ENCODE measurements at regions not wholly inside any gene's neighbourhood (a gene's known extent, or its start where the extent isn't known, plus 50 kb on each side); places are given as distances from the start of the nearest gene placed in this dataset.
"Not testable (repeated sequence)": the region's sequence is repeated elsewhere in the genome, so short reads cannot be mapped to it uniquely, and the experiment has no call there.

- Histone ChIP-seq H3K9ac (ENCODE audit: low read depth in 1 of 3, low read length in 3 of 3) (no peak overlapping the region), H3K27me3 (ENCODE audit: control insufficient read depth in 3 of 3, insufficient read depth in 3 of 3, low read length in 3 of 3) (no peaks in the 10 kb centered on the region), H3K27ac (ENCODE audit: low read depth, low read length) (no peak overlapping the region), H3K9me3 (ENCODE audit: control insufficient read depth in 3 of 3, low read length in 3 of 3) (no peaks in the 10 kb centered on the region), H3K4me3 (ENCODE audit: low read length in 3 of 3) (no peak overlapping the region), H3K36me3 (ENCODE audit: control insufficient read depth in 3 of 3, insufficient read depth in 3 of 3, low read length in 3 of 3) (no peaks in the 10 kb centered on the region), H3K4me1 (ENCODE audit: control insufficient read depth in 3 of 3, insufficient read depth in 3 of 3, low read length in 3 of 3) (no peaks in the 10 kb centered on the region)
These were observed 833.5 kb upstream of the IGFBP7 start for GRCh38 chr4:57943682-57944081.

GRCh38 chr4:57937326-57937725, 827.1 kb upstream of the IGFBP7 start:
- not testable (repeated sequence) for H3K9me3 ChIP-seq (ENCODE audit: control insufficient read depth in 3 of 3, low read length in 3 of 3); H3K4me1 ChIP-seq (ENCODE audit: control insufficient read depth in 3 of 3, insufficient read depth in 3 of 3, low read length in 3 of 3); H3K27me3 ChIP-seq (ENCODE audit: control insufficient read depth in 3 of 3, insufficient read depth in 3 of 3, low read length in 3 of 3); H3K36me3 ChIP-seq (ENCODE audit: control insufficient read depth in 3 of 3, insufficient read depth in 3 of 3, low read length in 3 of 3); H3K27ac ChIP-seq (ENCODE audit: low read depth, low read length); H3K9ac ChIP-seq (ENCODE audit: low read depth in 1 of 3, low read length in 3 of 3); H3K4me3 ChIP-seq (ENCODE audit: low read length in 3 of 3)

GRCh38 chr4:57926311-57926710, 816.1 kb upstream of the IGFBP7 start:
- Histone ChIP-seq H3K27ac (ENCODE audit: low read depth, low read length) (no peak overlapping the region), H3K9ac (ENCODE audit: low read depth in 1 of 3, low read length in 3 of 3) (no peak overlapping the region), H3K4me3 (ENCODE audit: low read length in 3 of 3) (no peak overlapping the region), H3K4me1 (ENCODE audit: control insufficient read depth in 3 of 3, insufficient read depth in 3 of 3, low read length in 3 of 3) (no peaks in the 10 kb centered on the region), H3K9me3 (ENCODE audit: control insufficient read depth in 3 of 3, low read length in 3 of 3) (no peaks in the 10 kb centered on the region), H3K36me3 (ENCODE audit: control insufficient read depth in 3 of 3, insufficient read depth in 3 of 3, low read length in 3 of 3) (no peaks in the 10 kb centered on the region), H3K27me3 (ENCODE audit: control insufficient read depth in 3 of 3, insufficient read depth in 3 of 3, low read length in 3 of 3) (no peaks in the 10 kb centered on the region)

GRCh38 chr4:57924951-57925350, 814.8 kb upstream of the IGFBP7 start:
- no peaks in the 10 kb centered on the region for H3K4me1 ChIP-seq (ENCODE audit: control insufficient read depth in 3 of 3, insufficient read depth in 3 of 3, low read length in 3 of 3)
- H3K27ac ChIP-seq (ENCODE audit: low read depth, low read length) = no peak overlapping the region
- no peaks in the 10 kb centered on the region for H3K27me3 ChIP-seq (ENCODE audit: control insufficient read depth in 3 of 3, insufficient read depth in 3 of 3, low read length in 3 of 3)
- no peak overlapping the region for H3K4me3 ChIP-seq (ENCODE audit: low read length in 3 of 3)
- H3K9ac ChIP-seq (ENCODE audit: low read depth in 1 of 3, low read length in 3 of 3) = no peak overlapping the region
- no peaks in the 10 kb centered on the region for H3K36me3 ChIP-seq (ENCODE audit: control insufficient read depth in 3 of 3, insufficient read depth in 3 of 3, low read length in 3 of 3)
- H3K9me3 ChIP-seq (ENCODE audit: control insufficient read depth in 3 of 3, low read length in 3 of 3) = no peaks in the 10 kb centered on the region

- H3K4me1 ChIP-seq (ENCODE audit: control insufficient read depth in 3 of 3, insufficient read depth in 3 of 3, low read length in 3 of 3) = no peaks in the 10 kb centered on the region
- no peak overlapping the region for H3K9ac ChIP-seq (ENCODE audit: low read depth in 1 of 3, low read length in 3 of 3)
- H3K4me3 ChIP-seq (ENCODE audit: low read length in 3 of 3) = no peak overlapping the region
- no peak overlapping the region for H3K27ac ChIP-seq (ENCODE audit: low read depth, low read length)
- no peaks in the 10 kb centered on the region for H3K27me3 ChIP-seq (ENCODE audit: control insufficient read depth in 3 of 3, insufficient read depth in 3 of 3, low read length in 3 of 3)
- no peaks in the 10 kb centered on the region for H3K9me3 ChIP-seq (ENCODE audit: control insufficient read depth in 3 of 3, low read length in 3 of 3)
- H3K36me3 ChIP-seq (ENCODE audit: control insufficient read depth in 3 of 3, insufficient read depth in 3 of 3, low read length in 3 of 3) = no peaks in the 10 kb centered on the region
These were observed 806.3 kb upstream of the IGFBP7 start for GRCh38 chr4:57916479-57916878.

GRCh38 chr4:57911203-57911602, 801.0 kb upstream of the IGFBP7 start:
- H3K4me3 ChIP-seq (ENCODE audit: low read length in 3 of 3) = no peak overlapping the region
- no peak overlapping the region for H3K9ac ChIP-seq (ENCODE audit: low read depth in 1 of 3, low read length in 3 of 3)
- no peaks in the 10 kb centered on the region for H3K4me1 ChIP-seq (ENCODE audit: control insufficient read depth in 3 of 3, insufficient read depth in 3 of 3, low read length in 3 of 3)
- no peak overlapping the region for H3K27ac ChIP-seq (ENCODE audit: low read depth, low read length)
- H3K9me3 ChIP-seq (ENCODE audit: control insufficient read depth in 3 of 3, low read length in 3 of 3) = no peaks in the 10 kb centered on the region
- no peaks in the 10 kb centered on the region for H3K27me3 ChIP-seq (ENCODE audit: control insufficient read depth in 3 of 3, insufficient read depth in 3 of 3, low read length in 3 of 3)
- H3K36me3 ChIP-seq (ENCODE audit: control insufficient read depth in 3 of 3, insufficient read depth in 3 of 3, low read length in 3 of 3) = no peaks in the 10 kb centered on the region

GRCh38 chr4:57910151-57910550, 800.0 kb upstream of the IGFBP7 start:
- Histone ChIP-seq H3K27me3 (ENCODE audit: control insufficient read depth in 3 of 3, insufficient read depth in 3 of 3, low read length in 3 of 3) (no peaks in the 10 kb centered on the region), H3K36me3 (ENCODE audit: control insufficient read depth in 3 of 3, insufficient read depth in 3 of 3, low read length in 3 of 3) (no peaks in the 10 kb centered on the region), H3K9me3 (ENCODE audit: control insufficient read depth in 3 of 3, low read length in 3 of 3) (no peaks in the 10 kb centered on the region), H3K4me1 (ENCODE audit: control insufficient read depth in 3 of 3, insufficient read depth in 3 of 3, low read length in 3 of 3) (no peaks in the 10 kb centered on the region), H3K27ac (ENCODE audit: low read depth, low read length) (no peak overlapping the region), H3K9ac (ENCODE audit: low read depth in 1 of 3, low read length in 3 of 3) (no peak overlapping the region), H3K4me3 (ENCODE audit: low read length in 3 of 3) (no peak overlapping the region)

- Histone ChIP-seq H3K27ac (ENCODE audit: low read depth, low read length) (no peak overlapping the region), H3K4me3 (ENCODE audit: low read length in 3 of 3) (no peak overlapping the region)
These were observed 795.8 kb upstream of the IGFBP7 start for GRCh38 chr4:57905965-57906364.

GRCh38 chr4:57877047-57877458, 766.9 kb upstream of the IGFBP7 start:
- Histone ChIP-seq H3K9me3 (ENCODE audit: control insufficient read depth in 3 of 3, low read length in 3 of 3) (no peaks in the 10 kb centered on the region), H3K27ac (ENCODE audit: low read depth, low read length) (peak overlapping the region; percentile 59), H3K9ac (ENCODE audit: low read depth in 1 of 3, low read length in 3 of 3) (no peak overlapping the region), H3K27me3 (ENCODE audit: control insufficient read depth in 3 of 3, insufficient read depth in 3 of 3, low read length in 3 of 3) (no peaks in the 10 kb centered on the region), H3K36me3 (ENCODE audit: control insufficient read depth in 3 of 3, insufficient read depth in 3 of 3, low read length in 3 of 3) (no peaks in the 10 kb centered on the region), H3K4me1 (ENCODE audit: control insufficient read depth in 3 of 3, insufficient read depth in 3 of 3, low read length in 3 of 3) (peaks cover 0 to 7% (median 0%) of the 10 kb centered on the region in 3 donors), H3K4me3 (ENCODE audit: low read length in 3 of 3) (peak overlapping the region in 2 of 3 donors; percentile 24 to 39)

More at GRCh38 chr4:57905965-57906364, 795.8 kb upstream of the IGFBP7 start:
- no peak overlapping the region for H3K9ac ChIP-seq (ENCODE audit: low read depth in 1 of 3, low read length in 3 of 3)
- H3K36me3 ChIP-seq (ENCODE audit: control insufficient read depth in 3 of 3, insufficient read depth in 3 of 3, low read length in 3 of 3) = no peaks in the 10 kb centered on the region
- no peaks in the 10 kb centered on the region for H3K27me3 ChIP-seq (ENCODE audit: control insufficient read depth in 3 of 3, insufficient read depth in 3 of 3, low read length in 3 of 3)
- H3K9me3 ChIP-seq (ENCODE audit: control insufficient read depth in 3 of 3, low read length in 3 of 3) = no peaks in the 10 kb centered on the region
- H3K4me1 ChIP-seq (ENCODE audit: control insufficient read depth in 3 of 3, insufficient read depth in 3 of 3, low read length in 3 of 3) = no peaks in the 10 kb centered on the region

GRCh38 chr4:57875829-57876392, 765.7 kb upstream of the IGFBP7 start:
- H3K4me1 ChIP-seq (ENCODE audit: control insufficient read depth in 3 of 3, insufficient read depth in 3 of 3, low read length in 3 of 3) = peaks cover 0 to 7% (median 0%) of the 10 kb centered on the region in 3 donors
- H3K9ac ChIP-seq (ENCODE audit: low read depth in 1 of 3, low read length in 3 of 3) = no peak overlapping the region
- no peak overlapping the region for H3K27ac ChIP-seq (ENCODE audit: low read depth, low read length)
- H3K27me3 ChIP-seq (ENCODE audit: control insufficient read depth in 3 of 3, insufficient read depth in 3 of 3, low read length in 3 of 3) = no peaks in the 10 kb centered on the region
- H3K36me3 ChIP-seq (ENCODE audit: control insufficient read depth in 3 of 3, insufficient read depth in 3 of 3, low read length in 3 of 3) = no peaks in the 10 kb centered on the region
- H3K4me3 ChIP-seq (ENCODE audit: low read length in 3 of 3) = no peak overlapping the region
- H3K9me3 ChIP-seq (ENCODE audit: control insufficient read depth in 3 of 3, low read length in 3 of 3) = no peaks in the 10 kb centered on the region

Data from skeletal muscle tissue (tissue), 3 donors.